GM21515 (cell line): ENCODE measurements at regions not wholly inside any gene's neighbourhood (a gene's known extent, or its start where the extent isn't known, plus 50 kb on each side); places are given as distances from the start of the nearest gene placed in this dataset.
"Not testable (repeated sequence)": the region's sequence is repeated elsewhere in the genome, so short reads cannot be mapped to it uniquely, and the experiment has no call there.

Experiments
- ATAC-seq: cut with Tn5 transposase; IDR thresholded peaks from one replicate; pipeline ENCODE4 v1.9.1; 2021; ENCODE audit not compliant: unreplicated experiment

- ATAC-seq = no peak
Observed at GRCh38 chr2:220572385-220572784, 945.0 kb downstream of the SLC4A3 start.

- no peak for ATAC-seq
Observed at GRCh38 chr2:220574038-220574437, 946.6 kb downstream of the SLC4A3 start.

GRCh38 chr2:220575963-220576362, 948.5 kb downstream of the SLC4A3 start:
- no peak for ATAC-seq

GRCh38 chr2:220579452-220579851, 952.0 kb downstream of the SLC4A3 start:
- no peak for ATAC-seq

GRCh38 chr2:220580113-220580512, 952.7 kb downstream of the SLC4A3 start:
- no peak for ATAC-seq

GRCh38 chr2:220583725-220584124, 956.3 kb downstream of the SLC4A3 start:
- no peak for ATAC-seq

GRCh38 chr2:220585241-220585640, 957.8 kb downstream of the SLC4A3 start:
- no peak for ATAC-seq

- ATAC-seq = no peak
Observed at GRCh38 chr2:220586980-220587530, 959.6 kb downstream of the SLC4A3 start.

- no peak for ATAC-seq
Observed at GRCh38 chr2:220588148-220588547, 960.7 kb downstream of the SLC4A3 start.

- no peak for ATAC-seq
Observed at GRCh38 chr2:220590476-220590875, 963.0 kb downstream of the SLC4A3 start.

GRCh38 chr2:220593526-220593925, 966.1 kb downstream of the SLC4A3 start:
- no peak for ATAC-seq

- no peak for ATAC-seq
Observed at GRCh38 chr2:220601674-220602073, 970.4 kb downstream of the EPHA4 start.

GRCh38 chr2:220613004-220613403, 959.1 kb downstream of the EPHA4 start:
- not testable (repeated sequence) for ATAC-seq

GRCh38 chr2:220614064-220614463, 958.0 kb downstream of the EPHA4 start:
- ATAC-seq = no peak

- no peak for ATAC-seq
Observed at GRCh38 chr2:220619525-220620220, 952.4 kb downstream of the EPHA4 start.

GRCh38 chr2:220626603-220627002, 945.5 kb downstream of the EPHA4 start:
- ATAC-seq = no peak

GRCh38 chr2:220628252-220628651, 943.9 kb downstream of the EPHA4 start:
- no peak for ATAC-seq

GRCh38 chr2:220641137-220641536, 931.0 kb downstream of the EPHA4 start:
- ATAC-seq = no peak

GRCh38 chr2:220646424-220646823, 925.7 kb downstream of the EPHA4 start:
- peak; percentile 70 for ATAC-seq

- ATAC-seq = no peak
Observed at GRCh38 chr2:220648628-220649027, 923.5 kb downstream of the EPHA4 start.

GRCh38 chr2:220653776-220654175, 918.3 kb downstream of the EPHA4 start:
- no peak for ATAC-seq

GRCh38 chr2:220654322-220654721, 917.8 kb downstream of the EPHA4 start:
- ATAC-seq = no peak
